ENCODE measurements at regions not wholly inside any gene's neighbourhood (a gene's known extent, or its start where the extent isn't known, plus 50 kb on each side); places are given as distances from the start of the nearest gene placed in this dataset.

GRCh38 chr2:12199491-12200211 is 453.2 kb downstream of the LPIN1 start:
- POLR2A ChIA-PET = interaction anchor here (0.7 kb wide), 1 partner anchor 113 kb away, joined by 3 read pairs; no protein-coding TSS in a partner anchor
- ATAC-seq = no peak

More at GRCh38 chr2:12199491-12200211, 453.2 kb downstream of the LPIN1 start:
- Histone ChIP-seq H3K36me3 (ENCODE audit: control insufficient read depth in 1 of 2, insufficient read depth in 2 of 2, low read length in 2 of 2) (no peaks in the 10 kb centered on the region), H3K9ac (ENCODE audit: low read length) (no peak overlapping the region), H3K27ac (ENCODE audit: low read depth, low read length) (no peak overlapping the region), H3K9me3 (ENCODE audit: control insufficient read depth in 1 of 2, insufficient read depth in 1 of 2, low read depth in 1 of 2, low read length in 2 of 2) (no peaks in the 10 kb centered on the region), H3K27me3 (ENCODE audit: insufficient read depth, low read length) (0 out of 2 replicates have a peak, but pooled peaks cover 9% of the 10 kb centered on the region), H3K4me2 (ENCODE audit: low read length) (no peak overlapping the region), H3K4me1 (ENCODE audit: control insufficient read depth in 1 of 2, insufficient read depth in 2 of 2, low read length in 2 of 2) (no peaks in the 10 kb centered on the region), H3K79me2 (ENCODE audit: insufficient read depth, low read length) (no peaks in the 10 kb centered on the region), H3K9me2 (ENCODE audit: insufficient read depth) (no peaks in the 10 kb centered on the region), H4K20me1 (ENCODE audit: insufficient read depth) (no peaks in the 10 kb centered on the region), H3K4me3 (replicated peaks in 1 of 2; ENCODE audit: low read depth in 1 of 2, low read length in 2 of 2) (no peak overlapping the region), H2AFZ (ENCODE audit: low read depth, low read length, poor library complexity, severe bottlenecking) (no peak overlapping the region)
- BruUV-seq (replicated peaks) = no TSS peak
- CTCF ChIA-PET = no interaction called here
- no peak for DNase-seq (ENCODE audit: low read depth, low spot score)
- intact Hi-C loops (cut with micrococcal nuclease) = no loop called here
- TF ChIP-seq SRF (IDR thresholded peaks at IDR 0.05; ENCODE audit: low read depth) = no peak
- TF ChIP-seq ZBTB33 (IDR thresholded peaks at IDR 0.05; ENCODE audit: extremely low read depth, insufficient replicate concordance, low read length) = no peak
- TF ChIP-seq REST (IDR thresholded peaks at IDR 0.05; ENCODE audit: low read depth) = no peak
- no peak for TF ChIP-seq POLR2AphosphoS5 (IDR thresholded peaks at IDR 0.05; ENCODE audit: low read depth, low read length)
- TF ChIP-seq ZNF274 (IDR thresholded peaks at IDR 0.05; ENCODE audit: low read depth, low read length) = no peak
- TF ChIP-seq JUND (IDR thresholded peaks at IDR 0.05) = no peak
- no peak for TF ChIP-seq SP1 (IDR thresholded peaks at IDR 0.05; ENCODE audit: low read depth)
- RAD21 ChIA-PET (ENCODE audit: low non-redundant PET in 1 of 2, low total read pairs in 2 of 2, uncharacterized antibody in 2 of 2, unreplicated experiment in 2 of 2) = no interaction called here
